Urinary bladder (tissue), 3 donors: ENCODE measurements at regions not wholly inside any gene's neighbourhood (a gene's known extent, or its start where the extent isn't known, plus 50 kb on each side); places are given as distances from the start of the nearest gene placed in this dataset.
"Not testable (repeated sequence)": the region's sequence is repeated elsewhere in the genome, so short reads cannot be mapped to it uniquely, and the experiment has no call there.

ENCODE experiments used
- DNase-seq: peaks from one replicate; pipeline ENCODE4 v3.0.0-alpha.2; 2015; ENCODE audit errors: extremely low spot score
- H3K27ac ChIP-seq: one replicate; pipeline ENCODE4 v1.5.1; 2013; ENCODE audit warnings: low read depth, mild to moderate bottlenecking, moderate library complexity
- H3K36me3 ChIP-seq: one replicate; pipeline ENCODE4 v1.6.1; 2013; ENCODE audit warnings: mild to moderate bottlenecking, moderate library complexity; ENCODE audit not compliant: insufficient read depth
- H3K4me1 ChIP-seq: one replicate; pipeline ENCODE4 v1.6.1; 2013; ENCODE audit warnings: mild to moderate bottlenecking, moderate library complexity; ENCODE audit not compliant: insufficient read depth
- H3K4me3 ChIP-seq: one replicate; pipeline ENCODE4 v1.5.1; 2013; ENCODE audit warnings: low read depth, low read length
- WGBS: extraction: QIAGEN DNeasy Blood & Tissue Kit; methylation state at CpG from one replicate; pipeline ENCODE4 v1.1.7; 2013; 5-methylcytosine and 5-hydroxymethylcytosine counted together
- donor health status: healthy with polysubstance abuse.
- donor health status: healthy.

DNA sequence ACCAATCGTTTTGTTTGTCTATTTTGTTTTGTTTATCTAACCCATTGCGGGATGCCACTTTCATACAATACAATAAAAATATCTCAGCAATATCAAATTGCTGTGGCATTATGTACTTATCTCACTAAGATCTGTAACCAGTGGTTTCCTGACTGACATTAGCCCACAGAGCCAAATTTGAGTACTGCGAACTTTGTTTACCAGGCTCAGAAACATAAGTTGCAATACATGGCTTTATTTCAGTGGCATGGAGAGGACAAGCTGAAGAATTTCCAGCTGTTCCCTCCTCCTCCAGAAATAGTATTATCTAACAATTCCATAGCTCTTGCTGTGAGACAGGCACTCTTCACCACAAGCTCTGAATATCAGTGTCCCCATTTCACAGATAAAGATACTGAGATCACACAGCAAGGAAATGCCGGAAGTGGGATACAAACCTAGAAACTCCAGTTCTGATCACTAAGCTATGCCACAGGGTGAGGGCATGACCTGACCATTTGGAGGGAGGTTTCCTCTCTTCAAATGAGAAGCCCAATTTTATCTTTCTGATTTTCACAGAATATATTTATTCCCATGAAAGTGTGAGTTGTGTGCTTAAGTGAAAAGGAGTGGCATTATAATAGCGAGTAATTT, 469.9 kb upstream of the CBLB start:
- H3K27ac ChIP-seq: no peak overlapping the region
- no peaks in the 10 kb centered on the region for H3K36me3 ChIP-seq
- 80% methylated on average over 5 of the region's 5 CpGs for WGBS
- no peak for DNase-seq
- no peaks in the 10 kb centered on the region for H3K4me1 ChIP-seq
- no peak overlapping the region for H3K4me3 ChIP-seq

- Histone ChIP-seq H3K36me3 (no peaks in the 10 kb centered on the region), H3K27ac (no peak overlapping the region), H3K4me1 (no peaks in the 10 kb centered on the region), H3K4me3 (no peak overlapping the region)
- 93% methylated on average over 5 of the region's 5 CpGs for WGBS
- no peak for DNase-seq
Measured at GRCh38 chr3:106339551-106339950, 470.7 kb upstream of the CBLB start.

GRCh38 chr3:106341087-106341486, 472.3 kb upstream of the CBLB start:
- no peak overlapping the region for H3K27ac ChIP-seq
- 28% methylated on average over 6 of the region's 6 CpGs for WGBS

GRCh38 chr3:106341586-106342162, 472.9 kb upstream of the CBLB start:
- Histone ChIP-seq H3K27ac (no peak overlapping the region), H3K4me3 (no peak overlapping the region), H3K36me3 (no peaks in the 10 kb centered on the region), H3K4me1 (no peaks in the 10 kb centered on the region)
- no peak for DNase-seq
- WGBS: 77% methylated on average over 8 of the region's 8 CpGs

More at GRCh38 chr3:106341087-106341486, 472.3 kb upstream of the CBLB start:
- Histone ChIP-seq H3K4me3 (no peak overlapping the region), H3K36me3 (no peaks in the 10 kb centered on the region), H3K4me1 (no peaks in the 10 kb centered on the region)
- no peak for DNase-seq

DNA sequence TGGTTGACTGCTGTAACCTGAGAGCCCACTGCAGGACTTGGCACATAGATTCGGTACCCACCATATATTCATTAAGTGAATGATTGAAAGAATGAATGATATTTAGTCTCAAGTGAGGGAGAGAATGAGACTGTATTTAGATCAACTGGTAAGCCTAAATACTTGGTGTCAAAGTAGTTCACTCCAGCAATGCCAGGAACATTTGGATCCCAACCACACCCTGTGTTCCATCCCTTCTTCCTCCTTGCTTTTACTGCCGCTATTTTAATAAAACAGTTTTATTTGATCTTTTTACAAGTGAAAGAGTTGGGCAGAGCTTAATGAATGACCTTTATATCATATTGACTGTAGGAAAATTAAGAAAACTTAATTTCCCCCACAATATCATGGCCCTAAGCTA, 473.6 kb upstream of the CBLB start:
- no peaks in the 10 kb centered on the region for H3K4me1 ChIP-seq
- H3K27ac ChIP-seq: no peak overlapping the region
- WGBS: 74% methylated on average over 2 of the region's 2 CpGs

DNA sequence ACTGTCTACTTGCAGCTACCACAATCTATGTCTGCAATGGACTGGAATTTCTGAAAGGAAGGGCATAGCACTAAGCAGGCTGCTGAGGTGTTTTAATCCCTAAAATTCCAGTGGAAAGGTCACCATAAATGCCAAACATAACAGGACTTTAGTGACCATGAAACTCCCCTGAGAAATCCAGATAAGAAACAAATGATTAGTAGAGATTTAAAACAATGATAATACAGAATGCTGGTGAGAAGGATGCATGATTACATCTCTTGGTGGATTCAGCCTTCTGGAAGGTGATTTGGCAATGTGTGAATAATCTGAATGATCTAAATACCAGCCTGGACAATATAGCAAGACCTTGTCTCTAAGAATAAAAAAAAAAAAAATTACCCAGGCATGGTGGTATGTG, 475.0 kb upstream of the CBLB start:
- Histone ChIP-seq H3K4me1 (no peaks in the 10 kb centered on the region), H3K27ac (no peak overlapping the region), H3K4me3 (no peak overlapping the region), H3K36me3 (no peaks in the 10 kb centered on the region)
- no peak for DNase-seq

More for the DNA sequence above, 473.6 kb upstream of the CBLB start:
- no peak for DNase-seq
- no peak overlapping the region for H3K4me3 ChIP-seq
- no peaks in the 10 kb centered on the region for H3K36me3 ChIP-seq

DNA sequence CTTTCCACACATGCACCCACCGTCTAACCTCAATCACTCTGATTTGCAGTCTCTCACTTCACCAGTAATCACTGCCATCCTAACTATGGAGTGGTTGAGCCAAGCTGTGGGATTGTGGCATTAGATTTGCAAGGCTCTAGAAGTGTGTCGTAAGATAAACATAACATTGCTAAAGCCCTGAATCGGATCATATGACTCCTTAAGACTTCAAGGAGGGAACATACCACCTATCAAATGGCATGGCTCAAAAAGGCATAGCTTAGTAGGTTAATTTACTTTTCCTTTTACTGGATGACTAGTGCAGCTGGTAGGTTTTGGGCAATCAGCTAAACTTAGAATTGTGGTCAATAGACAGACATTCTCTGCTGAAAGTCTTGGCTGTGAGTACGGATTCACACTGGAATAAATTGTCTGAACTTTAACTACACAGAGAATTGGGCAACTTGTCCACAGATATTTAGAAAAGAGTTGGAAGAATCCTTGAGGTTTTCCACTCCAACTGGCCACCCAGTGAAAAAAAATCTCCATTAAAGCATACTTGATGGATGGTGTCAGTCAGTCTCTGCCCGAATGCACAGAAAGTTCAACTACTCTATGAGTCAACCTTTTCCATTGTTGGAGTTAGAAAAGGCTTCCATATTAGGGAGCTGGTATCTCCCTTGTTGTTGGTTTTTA, 476.7 kb upstream of the CBLB start:
- WGBS: 52% methylated on average over 5 of the region's 5 CpGs
- Histone ChIP-seq H3K4me1 (peaks cover 2% of the 10 kb centered on the region), H3K36me3 (no peaks in the 10 kb centered on the region), H3K27ac (no peak overlapping the region), H3K4me3 (no peak overlapping the region)
- no peak for DNase-seq

DNA sequence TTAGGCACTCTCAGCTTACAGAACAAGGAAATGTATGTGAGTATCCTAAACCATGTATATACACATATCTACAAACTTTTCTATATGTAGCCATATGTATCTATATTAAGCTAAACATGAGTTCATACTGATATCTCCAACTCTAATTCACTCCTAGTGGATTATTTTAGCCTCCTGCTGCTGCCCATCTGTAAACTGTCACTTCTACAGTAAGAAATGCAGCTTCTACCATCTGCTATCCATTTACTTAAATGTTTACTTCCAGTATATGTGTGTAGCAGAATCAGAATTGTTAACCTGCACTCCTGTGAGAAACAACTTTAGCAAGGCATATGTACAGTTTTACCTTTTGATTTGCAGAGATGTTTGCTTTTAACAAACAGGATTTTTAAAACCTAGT, 478.5 kb upstream of the CBLB start:
- Histone ChIP-seq H3K4me3 (no peak overlapping the region), H3K36me3 (no peaks in the 10 kb centered on the region), H3K27ac (no peak overlapping the region), H3K4me1 (peaks cover 2% of the 10 kb centered on the region)
- DNase-seq: no peak

DNA sequence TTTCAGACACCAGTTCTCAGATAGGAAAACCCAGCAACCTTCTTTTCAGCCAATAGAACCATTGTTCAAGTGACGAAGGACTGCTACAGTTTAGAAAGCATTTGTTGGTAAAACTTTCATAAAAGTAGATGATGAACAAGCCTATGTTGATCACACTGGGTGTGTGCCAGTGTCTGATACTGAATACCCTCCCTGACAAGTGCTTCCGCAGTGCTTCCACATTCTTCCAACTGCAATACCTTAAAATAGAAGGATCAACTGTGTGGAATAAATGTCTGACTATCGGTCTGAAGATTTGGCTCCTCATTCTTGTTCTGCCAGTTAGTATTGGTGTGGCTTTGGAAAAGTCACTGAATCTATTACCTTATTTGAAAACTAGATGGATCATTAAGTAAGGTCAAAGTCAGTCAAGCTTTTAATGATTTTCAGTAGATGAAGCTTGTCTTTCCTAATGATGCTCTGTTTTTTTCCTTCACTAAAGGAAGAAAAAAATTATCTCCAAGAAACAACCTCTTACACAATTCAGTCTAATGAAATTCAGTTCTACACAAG, 479.4 kb upstream of the CBLB start:
- Histone ChIP-seq H3K4me3 (no peak overlapping the region), H3K27ac (no peak overlapping the region), H3K36me3 (no peaks in the 10 kb centered on the region), H3K4me1 (peaks cover 2% of the 10 kb centered on the region)
- WGBS: 69% methylated on average over 3 of the region's 3 CpGs
- no peak for DNase-seq

DNA sequence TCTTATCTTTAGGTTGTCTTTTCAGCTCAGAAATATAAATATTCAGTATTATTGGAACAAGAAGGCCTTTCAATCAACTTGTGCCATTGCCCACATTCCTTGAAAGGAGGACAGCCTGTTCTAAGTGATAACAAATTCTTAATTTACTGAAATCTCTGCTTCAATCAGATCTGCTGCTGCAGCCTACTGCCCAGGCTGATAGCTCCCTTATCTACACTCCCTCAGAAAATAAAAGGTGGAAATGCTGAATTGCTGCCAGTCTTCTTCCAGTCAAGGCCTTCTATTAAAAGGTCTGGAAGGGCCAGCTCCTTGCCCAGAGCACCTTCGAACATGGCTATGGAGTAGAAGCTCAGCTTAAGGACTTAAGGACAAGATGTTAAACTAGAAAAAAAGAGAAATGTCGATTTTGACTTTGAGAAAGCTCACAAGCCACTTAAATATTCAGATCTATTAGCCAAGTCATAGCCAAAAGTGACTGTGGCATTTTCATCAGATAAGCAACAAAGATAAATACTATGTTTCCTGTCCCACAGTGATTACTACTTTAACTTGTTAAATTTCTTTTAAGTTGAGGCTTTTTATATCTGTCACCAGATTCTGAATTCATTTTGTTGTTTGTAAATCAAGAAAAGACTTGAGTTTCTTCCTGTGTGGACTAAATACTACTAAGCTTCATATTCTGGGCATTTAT, 480.5 kb upstream of the CBLB start:
- no peak overlapping the region for H3K27ac ChIP-seq

DNA sequence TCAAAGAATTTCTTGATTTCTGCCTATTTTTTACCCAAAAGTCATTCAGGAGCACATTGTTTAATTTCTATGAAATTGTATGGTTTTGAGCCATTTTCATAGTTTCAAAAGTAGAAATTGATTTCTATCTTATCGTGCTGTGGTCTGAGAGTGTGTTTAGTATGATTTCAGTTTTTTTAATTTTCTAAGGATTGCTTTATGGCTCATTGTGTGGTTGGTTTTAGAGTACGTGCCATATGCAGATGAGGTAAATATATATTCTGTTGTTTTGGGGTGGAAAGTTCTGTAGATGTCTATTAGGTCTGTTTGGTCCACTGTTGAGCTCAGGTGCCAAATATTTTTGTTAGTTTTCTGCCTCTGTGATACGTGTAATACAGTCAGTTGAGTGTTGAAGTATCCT, 487.1 kb upstream of the CBLB start:
- WGBS: 92% methylated on average over 3 of the region's 3 CpGs
- Histone ChIP-seq H3K4me3 (no peak overlapping the region), H3K27ac (no peak overlapping the region), H3K36me3 (no peaks in the 10 kb centered on the region), H3K4me1 (no peaks in the 10 kb centered on the region)
- DNase-seq: no peak

More for the DNA sequence above, 480.5 kb upstream of the CBLB start:
- Histone ChIP-seq H3K4me3 (no peak overlapping the region), H3K4me1 (peaks cover 2% of the 10 kb centered on the region), H3K36me3 (no peaks in the 10 kb centered on the region)
- 64% methylated on average over 2 of the region's 2 CpGs for WGBS
- no peak for DNase-seq

GRCh38 chr3:106359692-106360091, 490.9 kb upstream of the CBLB start:
- H3K4me3 ChIP-seq: no peak overlapping the region
- H3K4me1 ChIP-seq: no peaks in the 10 kb centered on the region
- no peak overlapping the region for H3K27ac ChIP-seq
- no peaks in the 10 kb centered on the region for H3K36me3 ChIP-seq
- DNase-seq: no peak
- 95% methylated on average over 3 of the region's 3 CpGs for WGBS

DNA sequence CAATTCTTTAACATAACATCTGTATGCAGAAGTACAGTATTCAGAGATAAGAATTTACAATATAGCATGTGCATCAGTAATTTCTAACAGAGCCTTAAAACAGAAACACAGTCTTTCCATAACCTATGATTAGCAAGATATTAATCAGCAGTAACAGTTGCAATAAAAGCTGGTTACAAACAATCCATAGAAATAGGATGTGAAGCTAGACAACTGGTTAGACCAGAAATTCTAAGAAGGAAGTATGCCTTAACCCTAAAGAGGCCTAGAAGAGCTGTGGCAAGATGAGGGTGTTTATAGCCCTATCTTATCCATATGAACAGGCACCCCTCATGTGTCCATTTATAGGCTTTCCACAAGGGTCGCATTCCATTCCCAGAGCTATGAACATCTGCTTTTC, 492.1 kb upstream of the CBLB start:
- H3K36me3 ChIP-seq, DNase-seq, H3K27ac ChIP-seq, H3K4me3 ChIP-seq, H3K4me1 ChIP-seq: not testable (repeated sequence)
- WGBS: 87% methylated on average over 1 of the region's 1 CpG

DNA sequence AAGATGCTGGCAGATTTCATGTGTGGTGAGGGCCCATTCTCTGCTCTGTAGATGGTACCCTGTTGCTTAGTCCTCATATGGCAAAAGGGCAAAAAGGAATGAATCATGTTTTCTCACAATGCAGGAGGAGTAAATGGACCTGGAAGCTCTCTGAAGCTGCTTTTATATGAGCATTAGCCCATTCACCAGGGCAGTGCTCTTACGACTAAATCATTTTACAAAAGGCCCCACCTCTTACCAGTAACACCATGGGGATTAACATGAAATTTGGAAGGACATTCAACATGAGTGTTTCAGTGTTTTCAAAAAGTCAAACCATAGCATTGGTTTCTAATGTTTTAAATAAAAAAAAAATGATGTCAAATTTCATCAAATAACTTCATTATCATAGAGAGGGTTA, 495.7 kb upstream of the CBLB start:
- Histone ChIP-seq H3K36me3 (no peaks in the 10 kb centered on the region), H3K27ac (no peak overlapping the region), H3K4me1 (no peaks in the 10 kb centered on the region), H3K4me3 (no peak overlapping the region)
- WGBS: 93% methylated on average over 1 of the region's 1 CpG
- DNase-seq: no peak
